DOHH2 (cell line): ENCODE measurements at regions not wholly inside any gene's neighbourhood (a gene's known extent, or its start where the extent isn't known, plus 50 kb on each side); places are given as distances from the start of the nearest gene placed in this dataset.

Experiments used
- EZH2phosphoT487 ChIP-seq: fragments of 200-600 bp; sonication (generic); IDR thresholded peaks from 2 replicates; pipeline ENCODE4 v1.6.1; 2017; ENCODE audit warnings: borderline replicate concordance, mild to moderate bottlenecking, antibody characterized with exemption, low read length, moderate library complexity, mixed read lengths
- TF ChIP-seq, protein P1 (sequence below): fragments of 200-600 bp; sonication (generic); IDR thresholded peaks from one replicate; pipeline ENCODE4 v1.5.1; 2014; ENCODE audit warnings: antibody characterized with exemption, mild to moderate bottlenecking, low read depth, low read length; ENCODE audit not compliant: poor library complexity, severe bottlenecking

DNA sequence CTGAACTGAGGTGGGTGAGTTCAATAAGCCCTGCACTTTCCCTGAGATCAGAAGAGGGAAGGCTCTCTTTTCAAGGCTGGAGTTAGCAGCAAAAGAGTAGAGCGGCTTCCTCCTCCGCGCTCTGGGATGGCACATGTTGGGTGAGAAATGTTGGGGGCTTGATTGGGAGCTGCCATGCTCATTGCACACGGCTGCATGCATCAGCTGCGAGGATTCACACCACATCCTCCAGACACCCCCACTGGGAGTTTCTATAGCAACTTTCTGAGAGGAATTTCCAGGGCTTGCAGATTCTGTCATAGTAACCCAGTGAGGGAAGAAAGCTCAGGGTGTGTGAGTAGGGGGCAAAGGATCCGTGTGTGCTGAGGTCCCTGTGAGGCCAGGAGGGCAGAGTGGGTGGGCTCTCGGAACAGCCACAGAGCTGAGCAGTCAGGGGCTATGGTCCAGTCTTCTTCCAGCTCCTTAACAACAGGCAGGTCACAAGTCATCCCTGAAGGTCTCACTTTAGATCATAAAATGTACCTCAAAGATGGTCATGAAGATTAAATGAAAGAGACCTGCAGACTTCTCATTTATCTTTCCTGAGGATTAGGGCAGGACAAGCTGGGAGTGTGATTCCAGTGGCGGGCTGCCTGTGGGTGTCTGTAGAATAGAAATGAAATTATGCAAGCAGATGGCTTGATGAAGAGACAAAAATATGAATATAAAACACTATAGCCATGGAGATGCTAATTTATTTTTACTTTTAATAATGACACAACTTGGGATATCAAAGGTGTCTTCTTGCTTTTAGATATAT lies 75.7 kb upstream of the CHRNA7 start:
- TF ChIP-seq EZH2phosphoT487: no peak
- TF ChIP-seq, protein P1, sequence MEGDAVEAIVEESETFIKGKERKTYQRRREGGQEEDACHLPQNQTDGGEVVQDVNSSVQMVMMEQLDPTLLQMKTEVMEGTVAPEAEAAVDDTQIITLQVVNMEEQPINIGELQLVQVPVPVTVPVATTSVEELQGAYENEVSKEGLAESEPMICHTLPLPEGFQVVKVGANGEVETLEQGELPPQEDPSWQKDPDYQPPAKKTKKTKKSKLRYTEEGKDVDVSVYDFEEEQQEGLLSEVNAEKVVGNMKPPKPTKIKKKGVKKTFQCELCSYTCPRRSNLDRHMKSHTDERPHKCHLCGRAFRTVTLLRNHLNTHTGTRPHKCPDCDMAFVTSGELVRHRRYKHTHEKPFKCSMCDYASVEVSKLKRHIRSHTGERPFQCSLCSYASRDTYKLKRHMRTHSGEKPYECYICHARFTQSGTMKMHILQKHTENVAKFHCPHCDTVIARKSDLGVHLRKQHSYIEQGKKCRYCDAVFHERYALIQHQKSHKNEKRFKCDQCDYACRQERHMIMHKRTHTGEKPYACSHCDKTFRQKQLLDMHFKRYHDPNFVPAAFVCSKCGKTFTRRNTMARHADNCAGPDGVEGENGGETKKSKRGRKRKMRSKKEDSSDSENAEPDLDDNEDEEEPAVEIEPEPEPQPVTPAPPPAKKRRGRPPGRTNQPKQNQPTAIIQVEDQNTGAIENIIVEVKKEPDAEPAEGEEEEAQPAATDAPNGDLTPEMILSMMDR: no peak
